Thoracic aorta (tissue), 2 donors: ENCODE measurements at regions not wholly inside any gene's neighbourhood (a gene's known extent, or its start where the extent isn't known, plus 50 kb on each side); places are given as distances from the start of the nearest gene placed in this dataset.
"Not testable (repeated sequence)": the region's sequence is repeated elsewhere in the genome, so short reads cannot be mapped to it uniquely, and the experiment has no call there.

Experiments used
- ATAC-seq: fragments of 150-250 bp; one replicate; pipeline ENCODE4 v1.8.0; 2017; ENCODE audit warnings: low read depth; ENCODE audit not compliant: insufficient number of reproducible peaks, low FRiP score
- DNase-seq: peaks from one replicate; pipeline ENCODE4 v3.0.0-alpha.2; 2020; ENCODE audit warnings: low spot score
- H3K27ac ChIP-seq, 2 donors: fragments of 200-600 bp; sonication (generic); 1 replicate in 1 of 2; 2 replicates in 1 of 2; pipeline ENCODE4 v1.5.1; 2016; ENCODE audit warnings: mild to moderate bottlenecking in 2 of 2, moderate library complexity in 2 of 2
- H3K27me3 ChIP-seq: fragments of 200-600 bp; sonication (generic); replicated peaks from 2 replicates; pipeline ENCODE4 v1.6.0; 2016; ENCODE audit warnings: mild to moderate bottlenecking; ENCODE audit not compliant: insufficient read depth
- H3K36me3 ChIP-seq: fragments of 200-600 bp; sonication (generic); one replicate; pipeline ENCODE4 v1.5.1; 2016
- H3K4me1 ChIP-seq, 2 donors: fragments of 200-600 bp; sonication (generic); 1 replicate in 1 of 2; 2 replicates in 1 of 2; pipeline versions ENCODE4 v1.5.1 to v1.6.0; 2016; ENCODE audit warnings: low read depth in 2 of 2, mild to moderate bottlenecking in 1 of 2; ENCODE audit not compliant: control insufficient read depth in 1 of 2
- H3K4me3 ChIP-seq: fragments of 200-600 bp; sonication (generic); 2 replicates; pipeline ENCODE4 v1.5.1; 2016; ENCODE audit warnings: mild to moderate bottlenecking
- H3K9me3 ChIP-seq: fragments of 200-600 bp; sonication (generic); 2 replicates; pipeline ENCODE4 v1.5.1; 2016
- CTCF ChIP-seq: fragments of 200-600 bp; sonication (generic); IDR thresholded peaks from one replicate; pipeline ENCODE4 v1.5.1; 2019; ENCODE audit warnings: antibody characterized with exemption

- H3K4me1 ChIP-seq, H3K27me3 ChIP-seq, H3K36me3 ChIP-seq, DNase-seq, H3K4me3 ChIP-seq, ATAC-seq, H3K9me3 ChIP-seq, H3K27ac ChIP-seq: not testable (repeated sequence)
Observed at GRCh38 chr1:78203410-78203982, 157.7 kb downstream of the GIPC2 start.

- TF ChIP-seq CTCF = no peak
- Histone ChIP-seq H3K4me1 (no peaks in the 10 kb centered on the region), H3K9me3 (no peaks in the 10 kb centered on the region), H3K4me3 (no peak overlapping the region), H3K27me3 (no peaks in the 10 kb centered on the region), H3K36me3 (no peaks in the 10 kb centered on the region), H3K27ac (no peak overlapping the region)
- no peak for ATAC-seq
- no peak for DNase-seq
Observed at GRCh38 chr1:78210175-78210574, 164.4 kb downstream of the GIPC2 start.

- Histone ChIP-seq H3K27ac (no peak overlapping the region), H3K36me3 (no peaks in the 10 kb centered on the region), H3K27me3 (no peaks in the 10 kb centered on the region), H3K9me3 (no peaks in the 10 kb centered on the region), H3K4me3 (no peak overlapping the region), H3K4me1 (no peaks in the 10 kb centered on the region)
- no peak for TF ChIP-seq CTCF
- ATAC-seq = no peak
- DNase-seq = no peak
Observed at GRCh38 chr1:78211483-78212092, 165.8 kb downstream of the GIPC2 start.

GRCh38 chr1:78214334-78214733 is 168.6 kb downstream of the GIPC2 start:
- DNase-seq = no peak
- H3K27ac ChIP-seq = no peak overlapping the region
- no peak for ATAC-seq
- no peaks in the 10 kb centered on the region for H3K36me3 ChIP-seq
- no peaks in the 10 kb centered on the region for H3K9me3 ChIP-seq
- H3K4me3 ChIP-seq = no peak overlapping the region
- no peaks in the 10 kb centered on the region for H3K4me1 ChIP-seq
- no peak for TF ChIP-seq CTCF
- no peaks in the 10 kb centered on the region for H3K27me3 ChIP-seq

- H3K27me3 ChIP-seq = no peaks in the 10 kb centered on the region
- H3K4me3 ChIP-seq = no peak overlapping the region
- H3K36me3 ChIP-seq = no peaks in the 10 kb centered on the region
- no peaks in the 10 kb centered on the region for H3K9me3 ChIP-seq
- no peaks in the 10 kb centered on the region for H3K4me1 ChIP-seq
- DNase-seq (no peak), ATAC-seq (no peak)
- no peak for TF ChIP-seq CTCF
- H3K27ac ChIP-seq = no peak overlapping the region
Observed at GRCh38 chr1:78222225-78222959, 176.6 kb downstream of the GIPC2 start.
